H9 (cell line): ENCODE measurements at regions not wholly inside any gene's neighbourhood (a gene's known extent, or its start where the extent isn't known, plus 50 kb on each side); places are given as distances from the start of the nearest gene placed in this dataset.

Experiments
- DNase-seq: peaks from one replicate; pipeline ENCODE4 v3.0.0-alpha.2; 2017
- H2AFZ ChIP-seq: one replicate; pipeline ENCODE4 v1.6.1; 2013; ENCODE audit warnings: mild to moderate bottlenecking, low read length, control low read depth, moderate library complexity
- H2AK5ac ChIP-seq: 2 replicates; pipeline ENCODE4 v1.6.1; 2013; ENCODE audit warnings: low read length, control low read depth, mixed read lengths; ENCODE audit not compliant: insufficient read length
- H2BK120ac ChIP-seq: one replicate; pipeline ENCODE4 v1.6.1; 2013; ENCODE audit warnings: low read depth, mild to moderate bottlenecking, low read length, control low read depth, inconsistent platforms; ENCODE audit not compliant: poor library complexity, severe bottlenecking
- H2BK12ac ChIP-seq: 2 replicates; pipeline ENCODE4 v1.6.1; 2013; ENCODE audit warnings: low read length, control low read depth, mixed read lengths, low read depth; ENCODE audit not compliant: insufficient read length
- H2BK15ac ChIP-seq: 2 replicates; pipeline ENCODE4 v1.6.1; 2013; ENCODE audit warnings: low read depth, low read length, control low read depth
- H2BK20ac ChIP-seq: one replicate; pipeline ENCODE4 v1.6.1; 2013; ENCODE audit warnings: low read depth, mild to moderate bottlenecking, low read length, control low read depth, inconsistent platforms; ENCODE audit not compliant: poor library complexity, severe bottlenecking
- H2BK5ac ChIP-seq: 2 replicates; pipeline ENCODE4 v1.6.1; 2013; ENCODE audit warnings: low read length, control low read depth, mixed read lengths; ENCODE audit not compliant: insufficient read length
- H3K14ac ChIP-seq: 2 replicates; pipeline ENCODE4 v1.6.1; 2013; ENCODE audit warnings: low read length, control low read depth; ENCODE audit not compliant: insufficient read depth
- H3K18ac ChIP-seq: 2 replicates; pipeline ENCODE4 v1.6.1; 2013; ENCODE audit warnings: low read depth, mild to moderate bottlenecking, mixed read lengths, low read length, control low read depth; ENCODE audit not compliant: insufficient read length
- H3K23ac ChIP-seq: 2 replicates; pipeline ENCODE4 v1.6.1; 2013; ENCODE audit warnings: low read length, control low read depth, mixed read lengths, low read depth; ENCODE audit not compliant: insufficient read length
- H3K23me2 ChIP-seq: 2 replicates; pipeline ENCODE4 v1.6.1; 2013; ENCODE audit warnings: low read depth, mild to moderate bottlenecking, mixed read lengths, low read length, control low read depth; ENCODE audit not compliant: insufficient read length, poor library complexity, severe bottlenecking
- H3K27ac ChIP-seq: 2 replicates; pipeline ENCODE4 v1.5.1; 2013; ENCODE audit warnings: low read length, control low read depth, mixed read lengths, low read depth; ENCODE audit not compliant: insufficient read length
- H3K27me3 ChIP-seq: 2 replicates; pipeline ENCODE4 v1.6.1; 2013; ENCODE audit warnings: low read length, control low read depth, inconsistent platforms; ENCODE audit not compliant: insufficient read depth
- H3K4ac ChIP-seq: 2 replicates; pipeline ENCODE4 v1.6.1; 2013; ENCODE audit warnings: low read depth, mild to moderate bottlenecking, control low read depth, inconsistent platforms, low read length, moderate library complexity
- H3K4me1 ChIP-seq: 2 replicates; pipeline ENCODE4 v1.6.1; 2013; ENCODE audit warnings: low read length, control low read depth, inconsistent platforms; ENCODE audit not compliant: insufficient read depth
- H3K4me2 ChIP-seq: 2 replicates; pipeline ENCODE4 v1.6.1; 2013; ENCODE audit warnings: low read length, control low read depth, mixed read lengths; ENCODE audit not compliant: insufficient read length, insufficient read depth
- H3K56ac ChIP-seq: 2 replicates; pipeline ENCODE4 v1.6.1; 2013; ENCODE audit warnings: low read depth, mild to moderate bottlenecking, mixed read lengths, low read length, control low read depth; ENCODE audit not compliant: insufficient read length
- H3K79me1 ChIP-seq: 2 replicates; pipeline ENCODE4 v1.6.1; 2013; ENCODE audit warnings: low read depth, mild to moderate bottlenecking, moderate library complexity, low read length, control low read depth, inconsistent platforms; ENCODE audit not compliant: insufficient read depth, poor library complexity, severe bottlenecking
- H3K79me2 ChIP-seq: 2 replicates; pipeline ENCODE4 v1.6.1; 2013; ENCODE audit warnings: low read length, control low read depth, inconsistent platforms; ENCODE audit not compliant: insufficient read depth
- H3K9ac ChIP-seq: 2 replicates; pipeline ENCODE4 v1.6.1; 2013; ENCODE audit warnings: low read length, control low read depth, mixed read lengths; ENCODE audit not compliant: insufficient read length; ENCODE audit errors: extremely low read depth
- H3K9me3 ChIP-seq: one replicate; pipeline ENCODE4 v1.6.1; 2013; ENCODE audit warnings: low read depth, low read length, inconsistent platforms; ENCODE audit not compliant: control insufficient read depth
- H3T11ph ChIP-seq: one replicate; pipeline ENCODE4 v1.6.1; 2013; ENCODE audit warnings: mild to moderate bottlenecking, low read length, control low read depth, inconsistent platforms
- H4K20me1 ChIP-seq: one replicate; pipeline ENCODE4 v1.6.1; 2013; ENCODE audit not compliant: control insufficient read depth, insufficient read length, insufficient read depth
- H4K5ac ChIP-seq: 2 replicates; pipeline ENCODE4 v1.6.1; 2013; ENCODE audit warnings: low read depth, mild to moderate bottlenecking, mixed read lengths, low read length, control low read depth; ENCODE audit not compliant: insufficient read length
- H4K8ac ChIP-seq: replicated peaks from 2 replicates; pipeline ENCODE4 v1.6.1; 2013; ENCODE audit warnings: low read length, control low read depth, mixed read lengths, low read depth; ENCODE audit not compliant: insufficient read length
- H4K91ac ChIP-seq: 2 replicates; pipeline ENCODE4 v1.6.1; 2013; ENCODE audit warnings: low read depth, mild to moderate bottlenecking, moderate library complexity, mixed read lengths, low read length, control low read depth; ENCODE audit not compliant: insufficient read length
- H3K27ac Mint-ChIP-seq, 3 experiments: 2 replicates in 2 of 3; 3 replicates in 1 of 3; pipeline ENCODE4 v1.8.0; 2020 to 2021; ENCODE audit warnings: mixed read lengths in 3 of 3, mild to moderate bottlenecking in 1 of 3, moderate library complexity in 1 of 3
- H3K27me3 Mint-ChIP-seq: 2 replicates; pipeline ENCODE4 v1.8.0; 2021; ENCODE audit warnings: low read depth, mild to moderate bottlenecking, moderate library complexity, mixed read lengths
- H3K36me3 Mint-ChIP-seq, 3 experiments: 2 replicates in 2 of 3; 3 replicates in 1 of 3; pipeline ENCODE4 v1.8.0; 2020 to 2021; ENCODE audit warnings: low read depth in 3 of 3, mixed read lengths in 3 of 3; ENCODE audit not compliant: insufficient read depth in 1 of 3
- H3K4me1 Mint-ChIP-seq, 2 experiments: 2 replicates each; pipeline ENCODE4 v1.8.0; 2020; ENCODE audit warnings: mixed read lengths in 2 of 2
- H3K4me3 Mint-ChIP-seq, 2 experiments: 2 replicates in 1 of 2; 3 replicates in 1 of 2; pipeline ENCODE4 v1.8.0; 2020 to 2021; ENCODE audit warnings: mild to moderate bottlenecking in 2 of 2, mixed read lengths in 2 of 2, moderate library complexity in 1 of 2
- H3K9me3 Mint-ChIP-seq, 2 experiments: 2 replicates in 1 of 2; 3 replicates in 1 of 2; pipeline ENCODE4 v1.8.0; 2020; ENCODE audit warnings: mild to moderate bottlenecking in 2 of 2, mixed read lengths in 2 of 2, moderate library complexity in 1 of 2
- CTCF ChIP-seq: fragments of 200-600 bp; sonication (generic); conservative IDR thresholded peaks from 3 replicates; pipeline ENCODE4 v1.8.0; 2021; ENCODE audit warnings: antibody characterized with exemption, mild to moderate bottlenecking
- WGBS: extraction: QIAGEN DNeasy Blood & Tissue Kit; methylation state at CpG from one replicate; pipeline ENCODE4 v1.1.7; 2013; ENCODE audit warnings: missing lambda C conversion rate, low lambda C conversion rate, mixed read lengths; ENCODE audit not compliant: insufficient read length; ENCODE audit errors: extremely low coverage; 5-methylcytosine and 5-hydroxymethylcytosine counted together

GRCh38 chr10:71045204-71045809, 156.9 kb upstream of the PCBD1 start:
- Histone ChIP-seq H3K23me2 (no peaks in the 10 kb centered on the region), H2AK5ac (no peak overlapping the region), H3K9ac (no peak overlapping the region), H3K27ac (no peak overlapping the region), H2BK12ac (no peak overlapping the region), H3K18ac (no peak overlapping the region), H3K4me1 (no peaks in the 10 kb centered on the region), H3K56ac (no peak overlapping the region), H4K5ac (no peak overlapping the region), H2BK120ac (no peak overlapping the region), H2BK20ac (no peak overlapping the region), H2AFZ (no peak overlapping the region), H2BK15ac (no peak overlapping the region), H3T11ph (no peak overlapping the region), H3K4ac (no peak overlapping the region), H3K79me2 (no peaks in the 10 kb centered on the region), H4K8ac (no peak overlapping the region), H3K27me3 (no peaks in the 10 kb centered on the region), H3K14ac (no peak overlapping the region), H4K20me1 (peaks cover under 1% of the 10 kb centered on the region), H4K91ac (no peak overlapping the region), H3K23ac (no peak overlapping the region), H3K4me2 (no peak overlapping the region), H3K79me1 (no peaks in the 10 kb centered on the region), H2BK5ac (no peak overlapping the region), H3K9me3 (no peaks in the 10 kb centered on the region)
- WGBS, result no CpG with 5 or more reads among the region's 10 CpGs
- no peak overlapping the region; a peak in 1 of 7 replicates for H3K27ac Mint-ChIP-seq
- no peak for TF ChIP-seq CTCF
- H3K4me3 Mint-ChIP-seq, result no peak overlapping the region
- peaks cover 4 to 12% of the 10 kb centered on the region in 2 experiments for H3K4me1 Mint-ChIP-seq
- peaks cover 9% of the 10 kb centered on the region; the same call in 1 of the 2 replicates for H3K27me3 Mint-ChIP-seq
- no peak for DNase-seq
- no peaks in the 10 kb centered on the region for H3K9me3 Mint-ChIP-seq
- no peaks in the 10 kb centered on the region for H3K36me3 Mint-ChIP-seq
